Caco-2 (cell line): ENCODE measurements at regions not wholly inside any gene's neighbourhood (a gene's known extent, or its start where the extent isn't known, plus 50 kb on each side); places are given as distances from the start of the nearest gene placed in this dataset.

Experiments used
- BruUV-seq: library from RNA; stranded (reverse); fragments of 400-500 nt; replicated peaks from 2 replicates; lab custom pipeline; 2021; lab: Mats Ljungman, UMichigan
- CTCF ChIA-PET: fragments of 300-600 bp; sonication (Branson Sonifier 250); formaldehyde crosslinking; loops from one replicate; lab custom pipeline; 2022; ENCODE audit warnings: antibody characterized with exemption; lab: Charles Lee
- POLR2A ChIA-PET: fragments of 300-600 bp; sonication (Branson Sonifier 250); formaldehyde crosslinking; loops from one replicate; lab custom pipeline; 2022; ENCODE audit warnings: antibody characterized with exemption; lab: Charles Lee
- DNase-seq, 2 experiments: peaks; one replicate each; pipeline versions ENCODE4 v3.0.0 to v3.0.0-alpha.2; 2020 to 2022
- H3K27me3 ChIP-seq: replicated peaks from 2 replicates; pipeline ENCODE4 v1.6.0; 2011; ENCODE audit warnings: low read length; ENCODE audit not compliant: control insufficient read depth, insufficient read depth
- H3K36me3 ChIP-seq: 2 replicates; pipeline ENCODE4 v1.5.1; 2011; ENCODE audit warnings: low read length; ENCODE audit not compliant: control insufficient read depth, insufficient read depth
- H3K4me1 ChIP-seq: fragments of 250-450 bp; sonication (Bioruptor Pico); 2 replicates; pipeline ENCODE4 v1.5.1; 2020; ENCODE audit warnings: mild to moderate bottlenecking
- H3K4me3 ChIP-seq: 2 replicates; pipeline ENCODE4 v1.5.1; 2011; ENCODE audit warnings: low read depth, mild to moderate bottlenecking, control low read depth, low read length
- H3K9me3 ChIP-seq: fragments of 250-450 bp; sonication (Bioruptor Pico); 2 replicates; pipeline ENCODE4 v1.5.1; 2020; ENCODE audit warnings: mild to moderate bottlenecking, moderate library complexity
- H3K27ac Mint-ChIP-seq: one replicate; pipeline ENCODE4 v1.8.0; 2022; ENCODE audit warnings: mixed read lengths; ENCODE audit not compliant: unreplicated experiment
- H3K27me3 Mint-ChIP-seq: one replicate; pipeline ENCODE4 v1.8.0; 2022; ENCODE audit warnings: mixed read lengths; ENCODE audit not compliant: insufficient read depth, unreplicated experiment
- H3K36me3 Mint-ChIP-seq: one replicate; pipeline ENCODE4 v1.8.0; 2022; ENCODE audit warnings: mild to moderate bottlenecking, mixed read lengths; ENCODE audit not compliant: insufficient read depth, unreplicated experiment
- H3K4me1 Mint-ChIP-seq: one replicate; pipeline ENCODE4 v1.8.0; 2022; ENCODE audit warnings: low read depth, mixed read lengths; ENCODE audit not compliant: unreplicated experiment
- H3K4me3 Mint-ChIP-seq: one replicate; pipeline ENCODE4 v1.8.0; 2022; ENCODE audit warnings: mild to moderate bottlenecking, moderate library complexity, mixed read lengths; ENCODE audit not compliant: unreplicated experiment
- H3K9me3 Mint-ChIP-seq: one replicate; pipeline ENCODE4 v1.8.0; 2022; ENCODE audit warnings: mixed read lengths; ENCODE audit not compliant: unreplicated experiment
- CTCF ChIP-seq, 2 experiments: fragments of 200-600 bp in 1 of 2; IDR thresholded peaks; 1 replicate in 1 of 2; 2 replicates in 1 of 2; pipeline versions ENCODE4 v1.5.1 to v1.8.0; 2011 to 2022; ENCODE audit warnings: antibody characterized with exemption in 1 of 2, control low read depth in 1 of 2, inconsistent platforms in 1 of 2, low read depth in 1 of 2, low read length in 1 of 2, mild to moderate bottlenecking in 1 of 2, moderate library complexity in 1 of 2; ENCODE audit not compliant: insufficient read depth in 1 of 2, severe bottlenecking in 1 of 2, unreplicated experiment in 1 of 2
- intact Hi-C: fragments of 100-400 bp; cut with micrococcal nuclease; formaldehyde crosslinking; loops from one replicate; pipeline ENCODE4 v1.10.0; 2022; ENCODE audit not compliant: unreplicated experiment

- no peak overlapping the region for H3K4me3 ChIP-seq
- POLR2A ChIA-PET, result no interaction called here
- no peak for DNase-seq
- H3K27me3 ChIP-seq, result no peaks in the 10 kb centered on the region
- intact Hi-C loops, result no loop called here
- H3K4me1 ChIP-seq, result no peaks in the 10 kb centered on the region
- no peaks in the 10 kb centered on the region for H3K36me3 ChIP-seq
- H3K27ac Mint-ChIP-seq, result no peak overlapping the region
- H3K9me3 Mint-ChIP-seq, result no peaks in the 10 kb centered on the region
- no peaks in the 10 kb centered on the region for H3K36me3 Mint-ChIP-seq
- H3K9me3 ChIP-seq, result no peaks in the 10 kb centered on the region
- H3K4me3 Mint-ChIP-seq, result no peak overlapping the region
- H3K4me1 Mint-ChIP-seq, result no peaks in the 10 kb centered on the region
- H3K27me3 Mint-ChIP-seq, result peaks cover 4% of the 10 kb centered on the region
- CTCF ChIA-PET, result no interaction called here
- TF ChIP-seq CTCF (IDR thresholded peaks at IDR 0.05; ENCODE audit: insufficient read depth in 1 of 2, low read depth in 1 of 2, low read length in 1 of 2, severe bottlenecking in 1 of 2, unreplicated experiment in 1 of 2), result no peak
- BruUV-seq, result no TSS peak
These were observed 1864.8 kb downstream of the MAT2B start for GRCh38 chr5:165370233-165370632.

- no peaks in the 10 kb centered on the region for H3K27me3 ChIP-seq
- no peaks in the 10 kb centered on the region for H3K4me1 ChIP-seq
- H3K4me3 Mint-ChIP-seq, result no peak overlapping the region
- POLR2A ChIA-PET, result no interaction called here
- H3K36me3 Mint-ChIP-seq, result no peaks in the 10 kb centered on the region
- no peak overlapping the region for H3K4me3 ChIP-seq
- H3K36me3 ChIP-seq, result no peaks in the 10 kb centered on the region
- DNase-seq, result no peak
- CTCF ChIA-PET, result no interaction called here
- H3K27me3 Mint-ChIP-seq, result no peaks in the 10 kb centered on the region
- H3K9me3 ChIP-seq, result no peaks in the 10 kb centered on the region
- no peaks in the 10 kb centered on the region for H3K4me1 Mint-ChIP-seq
- H3K9me3 Mint-ChIP-seq, result no peaks in the 10 kb centered on the region
- no peak overlapping the region for H3K27ac Mint-ChIP-seq
- TF ChIP-seq CTCF (IDR thresholded peaks at IDR 0.05; ENCODE audit: insufficient read depth in 1 of 2, low read depth in 1 of 2, low read length in 1 of 2, severe bottlenecking in 1 of 2, unreplicated experiment in 1 of 2), result no peak
- BruUV-seq, result no TSS peak
- intact Hi-C loops, result no loop called here
These were observed 1865.4 kb downstream of the MAT2B start for GRCh38 chr5:165370794-165371193.

- no peak for DNase-seq
- H3K4me3 ChIP-seq, result no peak overlapping the region
- ChIA-PET POLR2A (no interaction called here), CTCF (no interaction called here)
- H3K36me3 ChIP-seq, result no peaks in the 10 kb centered on the region
- Mint-ChIP-seq H3K27ac (no peak overlapping the region), H3K4me3 (no peak overlapping the region), H3K36me3 (no peaks in the 10 kb centered on the region), H3K9me3 (no peaks in the 10 kb centered on the region), H3K27me3 (no peaks in the 10 kb centered on the region), H3K4me1 (no peaks in the 10 kb centered on the region)
- H3K9me3 ChIP-seq, result no peaks in the 10 kb centered on the region
- intact Hi-C loops, result no loop called here
- no peaks in the 10 kb centered on the region for H3K27me3 ChIP-seq
- no TSS peak for BruUV-seq
- no peak for TF ChIP-seq CTCF (IDR thresholded peaks at IDR 0.05; ENCODE audit: insufficient read depth in 1 of 2, low read depth in 1 of 2, low read length in 1 of 2, severe bottlenecking in 1 of 2, unreplicated experiment in 1 of 2)
- no peaks in the 10 kb centered on the region for H3K4me1 ChIP-seq
These were observed 1869.8 kb downstream of the MAT2B start for GRCh38 chr5:165375201-165375600.
